CD4-positive, alpha-beta T cell treated with Interleukin-12 subunit alpha and Interleukin-12 subunit beta, for 1 hour (primary cell): ENCODE measurements at regions not wholly inside any gene's neighbourhood (a gene's known extent, or its start where the extent isn't known, plus 50 kb on each side); places are given as distances from the start of the nearest gene placed in this dataset.

ENCODE experiments used
- DNase-seq: peaks from one replicate; pipeline ENCODE4 v3.0.0-alpha.2; 2020

DNA sequence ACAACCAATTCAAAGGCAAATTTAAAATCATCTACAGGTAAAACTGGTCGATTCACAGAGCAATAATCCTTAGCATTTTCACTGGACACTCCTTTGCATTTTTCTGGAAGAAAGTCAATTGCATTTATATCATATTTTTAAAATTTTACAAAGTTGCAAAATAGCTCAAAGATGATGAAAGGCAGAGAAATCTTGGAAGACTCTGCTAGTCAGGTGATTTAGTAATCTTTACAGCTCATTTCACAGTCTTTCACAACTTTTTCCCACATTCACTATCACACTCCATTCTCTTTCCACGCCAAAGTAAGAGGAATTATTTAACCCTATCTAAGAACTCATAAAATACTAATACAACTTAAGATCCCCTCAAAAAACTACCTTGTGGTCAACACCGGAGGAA, 1063.8 kb downstream of the EFNB2 start:
- DNase-seq, result no peak

DNA sequence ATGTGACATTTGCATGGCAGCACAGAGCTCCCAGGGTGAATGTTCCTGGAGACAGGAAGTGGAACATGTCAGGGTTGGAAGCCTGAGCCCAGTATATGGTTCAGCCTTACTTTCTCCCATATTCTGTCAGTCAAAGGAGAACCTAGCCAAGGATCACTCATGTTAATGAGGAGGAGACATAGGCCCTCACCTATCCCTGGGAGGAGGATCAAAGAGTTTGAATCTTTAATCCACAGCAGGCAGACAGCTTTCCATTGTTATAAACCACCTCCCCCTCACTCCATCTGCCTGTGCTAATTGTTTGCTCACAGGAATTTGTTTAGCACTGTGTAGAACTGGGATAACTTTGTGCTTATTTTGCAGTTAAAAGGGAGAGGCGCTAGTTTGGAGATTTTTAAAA, 1069.1 kb downstream of the EFNB2 start:
- DNase-seq, result no peak

DNA sequence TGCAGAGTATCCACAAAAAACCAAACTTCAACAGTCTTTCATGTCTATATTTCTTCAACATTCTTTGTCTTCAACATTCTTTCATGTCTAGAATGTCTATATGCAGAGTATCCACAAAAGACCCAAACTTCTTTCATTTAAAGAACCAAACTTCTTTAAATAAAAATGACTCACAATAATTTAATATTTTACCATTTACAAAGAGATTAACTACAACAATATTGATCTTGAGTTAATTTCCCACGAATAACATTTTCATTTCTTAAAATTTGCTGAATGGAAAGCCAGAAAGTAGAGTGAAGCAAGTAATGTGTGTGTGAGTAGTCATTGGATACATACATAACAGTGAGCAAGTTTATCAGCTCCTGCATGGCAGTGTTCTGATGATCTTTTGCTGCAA, 1069.7 kb downstream of the EFNB2 start, which contains the start of gene DAOA:
Gene DAOA, plus strand, starts transcription at position 301 of the 400 bp plus-strand sequence.
- DNase-seq, result no peak

DNA sequence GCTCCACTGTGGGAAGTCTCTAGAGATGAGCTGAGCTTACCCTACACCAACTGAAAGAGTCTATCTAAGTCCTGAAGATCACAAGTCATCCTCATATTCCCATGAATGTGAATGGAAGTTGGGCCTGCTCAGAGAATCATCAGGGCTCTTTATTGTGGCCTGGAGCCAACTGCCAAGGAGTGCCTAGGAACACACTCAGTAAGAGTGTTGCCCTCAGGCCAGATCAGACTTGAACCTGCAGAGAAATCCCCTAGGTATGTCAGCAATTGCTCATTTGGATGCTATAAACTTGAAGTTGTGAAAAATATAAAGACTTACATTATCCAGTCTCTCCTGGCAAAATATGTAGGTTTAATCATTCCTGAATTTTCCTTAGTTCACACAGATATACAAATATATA, 1070.2 kb downstream of the EFNB2 start:
- DNase-seq, result no peak

DNA sequence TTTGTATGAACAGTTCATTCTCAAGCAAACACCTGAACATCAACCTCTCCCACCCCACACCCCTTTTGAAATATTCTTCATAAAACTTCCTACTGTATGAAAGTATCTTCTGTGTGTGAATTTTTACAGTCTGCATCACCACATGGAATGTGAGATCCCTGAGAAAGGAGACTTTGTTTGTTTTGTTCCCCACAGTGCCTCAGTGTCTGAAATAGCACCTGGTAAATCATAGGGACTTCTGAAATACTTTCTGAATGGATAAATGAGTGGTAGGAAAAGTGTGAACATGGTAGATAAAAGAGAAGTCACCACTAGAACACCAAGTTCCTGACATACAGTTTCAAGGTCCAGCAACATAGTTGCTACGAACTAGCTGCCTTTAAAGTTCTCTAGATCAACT, 1071.2 kb downstream of the EFNB2 start:
- no peak for DNase-seq

DNA sequence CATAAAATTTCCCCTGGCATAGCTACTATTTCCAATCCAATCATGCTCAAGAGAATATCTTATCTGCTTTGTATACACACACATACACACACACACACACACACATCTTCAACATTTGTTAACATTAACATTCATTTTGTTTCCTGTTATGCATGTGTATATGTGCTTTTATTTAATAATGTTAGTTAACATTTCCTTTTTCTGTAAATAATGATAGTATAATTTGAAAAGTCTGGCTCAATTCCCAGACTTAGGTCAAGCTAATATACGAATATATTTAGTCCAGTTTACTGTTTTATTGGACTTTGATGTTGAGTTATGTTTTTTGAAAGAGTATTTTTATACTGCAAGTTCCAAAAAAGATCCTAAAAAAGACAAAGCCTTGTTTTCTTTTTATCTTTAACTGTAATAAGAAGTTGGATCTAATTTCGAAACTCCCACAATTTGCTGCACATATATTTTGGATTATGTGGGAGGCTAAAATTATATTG, 1072.4 kb downstream of the EFNB2 start:
- no peak for DNase-seq

DNA sequence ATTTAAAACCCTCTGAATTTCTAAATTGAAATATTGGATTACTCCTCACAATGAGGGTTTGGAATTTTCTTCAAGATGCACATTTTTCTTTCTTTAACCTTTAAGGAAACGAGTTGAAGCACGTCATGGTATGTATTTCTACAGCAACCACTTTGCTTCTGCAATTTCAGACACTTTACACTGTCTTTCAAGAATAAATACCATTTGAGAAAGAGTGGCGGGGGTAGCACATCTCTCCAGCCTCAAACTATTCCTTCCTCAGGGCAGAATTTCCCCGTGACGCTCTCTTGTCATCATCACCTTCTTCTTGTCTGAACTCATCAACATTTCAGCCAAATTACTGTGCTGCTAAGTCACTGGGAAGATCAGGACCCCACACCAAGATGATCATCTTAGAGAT, 1073.4 kb downstream of the EFNB2 start:
- no peak for DNase-seq

DNA sequence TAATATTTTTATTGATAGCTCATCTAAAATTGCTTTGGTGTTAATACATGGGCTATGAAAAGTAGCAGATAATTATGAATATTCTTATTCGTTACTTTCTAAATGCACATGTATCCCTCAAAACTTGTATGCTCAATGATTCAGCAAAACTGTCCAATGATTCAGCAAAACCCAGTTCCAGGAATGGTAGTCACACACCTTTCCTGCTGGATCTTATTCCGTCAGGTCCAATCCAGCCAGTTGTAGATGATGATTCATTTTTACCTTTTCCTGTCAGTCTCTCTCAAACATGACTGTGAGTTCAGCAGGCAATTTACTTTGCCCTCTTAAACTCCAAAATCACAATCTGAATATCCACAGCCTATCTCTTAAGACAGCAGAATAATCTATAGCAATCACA, 1082.6 kb downstream of the EFNB2 start:
- no peak for DNase-seq

DNA sequence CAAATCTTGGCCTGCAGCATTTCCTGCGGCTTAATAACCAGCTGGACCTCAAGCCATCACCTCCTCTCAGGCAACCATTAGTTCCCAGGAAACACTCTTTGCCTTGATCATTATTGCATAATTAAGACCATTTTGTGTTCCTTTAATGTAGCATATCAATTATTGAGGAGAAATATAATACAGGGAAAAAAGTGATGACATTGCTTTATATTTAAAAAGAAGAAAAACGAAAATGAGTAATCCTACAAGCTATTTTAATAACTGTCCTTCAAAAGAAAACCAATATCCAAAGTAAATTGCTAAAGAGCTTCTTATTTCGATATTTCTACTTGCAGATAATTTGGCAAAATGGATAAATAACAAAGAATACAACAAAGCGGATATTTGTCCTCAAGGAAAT, 1084.7 kb downstream of the EFNB2 start:
- DNase-seq, result no peak

DNA sequence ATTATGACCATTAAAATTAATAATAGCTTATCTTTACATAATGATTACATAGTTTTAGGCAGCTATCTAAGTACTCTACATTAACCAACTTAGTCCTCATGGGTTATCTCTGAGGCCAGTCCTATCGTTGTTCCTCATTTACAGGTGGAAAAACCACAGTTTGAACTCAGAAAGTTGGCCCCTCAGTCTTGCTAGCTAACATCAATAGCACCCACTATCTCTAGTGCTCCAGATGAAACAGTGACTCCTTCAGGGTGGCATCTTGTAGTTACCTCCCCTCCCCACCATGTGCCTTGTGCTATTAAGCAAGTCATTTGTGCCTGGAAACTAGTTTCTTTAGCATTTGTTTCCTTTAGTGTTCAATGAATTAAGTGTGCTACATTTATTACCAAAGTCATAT, 1086.7 kb downstream of the EFNB2 start:
- no peak for DNase-seq

DNA sequence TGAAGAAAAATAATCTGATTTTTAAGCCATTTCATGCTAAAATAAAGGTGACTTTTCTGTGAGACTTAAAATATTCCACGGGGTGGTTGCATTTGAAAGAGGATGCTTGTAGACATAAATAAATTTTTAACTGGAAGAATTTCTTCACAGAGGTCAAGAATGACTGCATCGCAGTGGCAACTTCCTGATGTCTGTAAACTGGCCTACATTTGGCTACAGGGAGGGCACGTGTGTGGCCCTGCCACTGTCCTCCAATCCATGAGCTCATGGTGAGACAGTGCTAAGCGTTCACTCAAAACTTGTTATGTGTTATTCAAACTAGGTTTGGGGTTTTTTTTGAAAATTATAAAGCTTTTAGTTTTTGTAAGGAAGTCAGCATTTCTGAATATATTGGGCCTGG, 1089.3 kb downstream of the EFNB2 start:
- DNase-seq, result no peak

DNA sequence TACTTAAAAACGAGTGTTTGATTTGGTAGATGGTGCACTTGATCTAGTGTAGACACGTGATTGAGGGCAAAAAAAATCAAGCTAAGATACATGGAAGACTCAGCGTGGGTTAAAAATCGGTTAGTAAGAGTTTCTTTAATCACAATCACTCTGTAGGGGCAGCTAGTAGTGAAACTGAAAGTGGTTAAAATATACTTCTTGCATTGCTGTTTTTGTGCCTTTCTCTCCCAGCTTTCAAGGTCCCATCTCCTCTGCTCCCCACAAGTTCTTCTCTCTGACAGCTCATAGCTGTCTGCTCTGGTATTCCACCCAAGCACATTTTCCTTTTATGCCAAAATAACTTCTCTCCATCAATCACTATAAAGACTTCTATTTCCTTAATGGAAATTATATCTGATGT, 1089.7 kb downstream of the EFNB2 start:
- DNase-seq, result no peak

DNA sequence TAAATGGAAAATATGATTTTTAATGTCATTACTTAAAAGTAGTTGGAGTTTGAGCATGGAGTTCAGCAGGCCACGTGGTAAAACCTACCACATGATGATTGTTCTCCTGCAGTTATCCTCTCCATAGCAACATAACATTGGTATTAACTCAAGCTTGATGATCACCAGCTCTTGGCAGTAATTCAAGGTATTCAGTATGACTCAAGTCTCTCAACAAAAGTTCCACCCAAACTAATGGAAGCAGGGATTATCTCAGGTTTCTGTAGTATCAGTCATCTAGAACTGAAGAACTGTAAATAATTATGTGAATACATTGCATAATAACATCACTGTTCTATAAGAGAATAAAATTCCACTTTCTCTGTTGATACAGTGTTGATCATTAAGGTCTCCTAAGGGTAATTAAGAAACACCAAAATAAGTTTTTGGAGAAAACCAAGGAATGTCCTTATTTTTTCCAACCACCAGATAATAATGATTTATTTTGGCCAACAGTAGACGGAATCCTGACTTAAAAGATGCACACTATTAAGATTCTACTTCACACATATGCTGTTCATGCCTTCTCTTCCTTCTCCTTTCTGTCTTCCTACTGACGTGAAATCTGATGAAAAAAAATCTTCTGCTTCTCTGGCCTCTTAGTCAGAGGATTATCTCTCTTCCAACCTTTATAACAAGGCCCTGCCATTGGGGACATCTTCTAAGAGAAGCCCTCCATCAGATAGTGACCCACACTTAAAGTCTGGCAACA, 1092.3 kb downstream of the EFNB2 start:
- DNase-seq, result no peak

DNA sequence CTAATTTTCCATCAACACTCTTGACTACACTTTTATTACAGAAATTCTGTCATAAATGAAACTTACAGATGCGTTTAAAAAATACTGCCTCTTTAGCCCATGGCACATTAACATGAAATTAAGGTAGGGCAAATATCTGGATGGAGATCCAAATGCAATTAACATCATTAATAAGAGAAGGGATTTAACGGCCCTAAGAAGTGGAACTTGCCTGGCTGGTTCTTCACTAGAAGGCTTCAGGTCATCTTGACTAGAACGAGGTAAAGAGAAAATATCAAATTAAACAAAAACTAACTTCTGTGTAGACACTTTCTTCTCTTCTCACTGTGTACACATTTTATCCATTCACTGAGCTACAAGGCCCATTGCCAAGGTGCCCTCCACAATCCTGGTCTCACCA, 1093.4 kb downstream of the EFNB2 start:
- no peak for DNase-seq

DNA sequence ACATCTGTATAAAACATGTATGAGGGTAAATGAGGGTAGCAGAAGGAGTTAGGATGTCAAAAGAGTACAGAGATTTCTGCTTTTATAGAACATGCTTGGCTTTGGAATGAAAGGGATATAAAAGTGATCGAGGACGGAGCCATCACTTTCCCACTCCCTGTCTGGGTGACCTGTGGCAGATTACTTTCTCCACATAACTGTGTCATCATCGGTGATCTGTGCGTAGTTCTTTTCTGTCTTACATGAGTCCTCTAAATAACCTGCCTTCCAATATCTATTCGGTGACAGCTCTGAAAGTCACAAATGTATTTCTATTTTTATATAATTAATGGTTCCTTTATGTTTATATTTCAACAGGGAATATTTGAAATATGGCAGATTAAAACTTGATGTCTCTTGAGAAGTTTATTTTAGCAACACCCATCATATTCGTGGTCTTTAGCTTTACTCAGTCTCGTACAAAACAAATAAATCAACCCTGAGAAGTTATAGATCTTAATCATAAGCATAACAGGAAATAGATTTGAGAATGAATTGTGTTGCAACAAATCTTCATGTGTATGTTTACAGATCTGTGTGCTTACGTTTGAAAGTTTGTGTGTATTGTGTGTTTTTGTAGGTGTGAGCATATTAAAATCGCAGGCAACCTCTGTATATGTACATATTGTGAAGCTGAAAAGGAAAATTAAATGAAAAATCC, 1094.3 kb downstream of the EFNB2 start:
- DNase-seq, result no peak

DNA sequence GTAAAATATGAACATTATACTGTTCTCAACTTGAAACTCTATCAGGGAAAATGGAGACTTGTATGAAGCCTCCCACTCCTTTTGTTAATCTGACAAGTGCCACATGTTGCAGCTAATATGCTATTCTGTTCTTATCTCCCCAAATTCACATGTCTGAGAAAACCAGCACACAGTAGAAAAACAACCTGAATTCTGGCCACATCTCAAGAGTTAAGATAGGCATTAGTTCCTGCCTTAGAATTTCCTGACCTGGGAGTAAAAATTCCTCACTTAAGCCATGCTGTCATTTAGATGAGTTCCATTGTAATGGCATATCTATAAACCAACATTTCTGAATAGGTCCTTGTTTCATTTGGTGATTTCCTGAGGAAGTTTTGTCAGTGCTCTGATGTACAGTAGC, 1098.5 kb downstream of the EFNB2 start:
- DNase-seq, result no peak

DNA sequence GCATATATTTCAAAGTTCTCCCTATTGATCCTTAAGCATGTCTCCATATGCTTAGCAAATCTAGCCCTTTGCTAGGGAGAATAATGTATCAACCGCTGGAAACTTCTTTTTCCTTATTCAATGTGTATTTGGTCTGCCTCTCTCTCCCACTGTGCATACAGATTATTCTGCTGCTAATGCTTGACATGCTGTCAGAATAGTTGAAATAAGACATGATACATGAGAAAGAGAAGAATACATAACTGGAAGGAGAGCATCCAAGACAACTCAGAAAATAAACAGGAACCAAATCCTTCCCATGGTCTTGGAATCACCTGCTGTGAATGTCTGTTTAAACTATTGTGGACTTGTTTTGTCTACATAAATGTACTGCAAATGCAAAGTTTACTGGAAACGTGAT, 1103.0 kb downstream of the EFNB2 start:
- DNase-seq, result no peak

DNA sequence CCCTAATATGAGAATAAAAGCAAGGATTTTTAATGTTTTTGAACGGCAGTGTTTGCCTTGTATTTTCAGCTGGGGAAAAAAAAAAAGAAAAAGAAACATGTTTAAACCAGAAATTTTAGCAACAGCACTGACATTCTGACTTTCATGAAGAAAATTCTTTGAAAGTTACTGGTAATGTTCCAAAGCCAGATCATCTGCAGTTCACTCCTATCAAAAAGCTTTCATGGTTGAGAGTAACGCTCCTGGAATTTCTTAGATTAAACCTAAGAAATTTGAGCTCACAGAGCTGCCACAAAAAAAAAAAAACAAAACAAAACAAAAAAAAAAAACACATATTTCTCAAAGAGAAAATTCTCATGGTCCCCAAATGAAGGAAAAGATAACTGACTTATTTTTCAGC, 1106.7 kb downstream of the EFNB2 start:
- no peak for DNase-seq

DNA sequence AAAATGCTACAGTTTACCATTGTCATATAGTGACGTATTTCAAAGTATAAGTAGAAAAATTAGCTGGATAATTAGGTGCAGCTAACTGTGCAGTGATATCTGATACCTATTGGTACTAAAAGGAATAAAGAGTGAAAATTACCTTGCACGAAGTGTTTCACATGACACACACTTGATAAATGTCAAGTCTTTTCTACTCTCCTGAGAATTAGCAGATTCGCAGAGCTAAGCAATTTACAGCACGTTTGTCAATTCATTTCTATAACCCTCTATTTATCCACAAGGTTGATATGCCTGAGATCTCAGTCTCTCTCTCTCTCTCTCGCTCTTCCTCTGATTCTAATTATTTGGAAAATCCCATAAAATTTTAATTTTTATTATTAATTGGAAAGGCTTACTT, 1109.0 kb downstream of the EFNB2 start:
- no peak for DNase-seq

DNA sequence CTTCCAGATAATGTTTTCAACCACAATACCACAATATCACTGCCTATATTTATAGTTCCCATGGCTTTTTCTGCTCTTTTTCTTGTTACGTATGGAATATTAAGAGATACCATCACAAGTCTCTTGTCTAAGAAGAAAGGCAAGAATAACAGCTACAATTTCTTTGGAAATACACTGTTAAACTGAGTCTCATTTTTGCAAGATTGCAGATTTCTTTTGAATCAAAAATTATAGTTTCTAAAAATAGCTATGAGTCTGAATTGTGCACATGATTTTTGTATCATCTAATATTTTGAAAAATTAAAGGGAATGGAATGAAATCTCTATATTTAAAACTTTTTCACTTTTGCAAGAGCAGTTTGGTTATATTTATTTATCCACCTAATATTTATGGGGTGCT, 1120.8 kb downstream of the EFNB2 start:
- no peak for DNase-seq

DNA sequence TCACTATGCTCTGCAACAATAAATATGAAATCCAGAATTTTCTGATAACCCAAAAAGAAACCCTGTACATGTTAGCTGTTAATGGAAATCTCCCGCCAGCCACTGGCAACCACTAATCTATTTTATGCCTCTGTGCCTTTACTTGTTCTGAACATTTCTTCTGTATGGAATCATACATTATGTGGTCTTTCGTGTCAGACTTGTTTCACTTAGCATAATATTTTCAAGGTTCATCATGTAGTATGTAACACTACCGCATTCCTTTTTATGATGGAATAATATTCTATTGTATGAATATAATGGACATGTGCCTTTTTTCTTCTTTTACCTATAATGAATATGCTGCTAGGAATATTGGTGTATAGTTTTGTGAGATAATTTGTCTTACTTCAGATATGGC, 1123.3 kb downstream of the EFNB2 start:
- DNase-seq, result no peak

DNA sequence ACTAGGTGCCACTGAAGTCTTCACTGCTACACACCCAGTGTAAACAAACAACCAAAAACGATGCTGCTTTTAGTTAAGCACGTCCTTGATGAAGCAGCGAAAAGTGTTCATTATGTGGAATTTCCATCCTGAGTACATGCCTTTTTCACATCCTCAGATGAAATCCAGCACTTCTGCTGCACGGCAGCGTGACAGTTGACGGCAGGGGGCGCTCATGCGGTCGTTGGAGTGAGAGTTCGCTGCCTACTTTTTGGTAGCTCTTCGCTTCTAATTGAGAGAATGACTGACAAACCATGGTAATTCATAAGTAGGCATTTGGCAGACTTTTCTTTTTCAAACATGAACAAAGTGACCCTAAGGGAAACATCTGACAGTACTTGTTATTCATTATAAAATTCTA, 1124.9 kb downstream of the EFNB2 start:
- peak; percentile 4 for DNase-seq

DNA sequence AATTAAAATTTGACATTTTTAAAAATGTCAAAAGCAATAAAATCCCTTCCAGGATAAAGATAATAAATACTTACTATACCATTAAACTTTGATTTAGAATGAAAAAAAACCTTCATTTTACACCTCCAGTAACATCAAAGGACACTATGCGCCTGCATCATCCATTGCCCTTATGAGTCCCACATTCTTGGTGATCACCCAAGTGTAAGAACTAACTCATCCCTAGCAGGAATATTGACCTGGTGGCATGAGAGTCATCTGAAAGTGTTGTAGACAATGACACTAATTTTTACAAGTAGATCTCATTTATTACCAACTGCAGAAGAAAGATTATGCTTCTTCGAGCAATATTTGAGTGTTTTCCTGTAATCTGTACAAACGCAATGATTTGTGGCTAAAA, 1128.9 kb downstream of the EFNB2 start:
- no peak for DNase-seq

DNA sequence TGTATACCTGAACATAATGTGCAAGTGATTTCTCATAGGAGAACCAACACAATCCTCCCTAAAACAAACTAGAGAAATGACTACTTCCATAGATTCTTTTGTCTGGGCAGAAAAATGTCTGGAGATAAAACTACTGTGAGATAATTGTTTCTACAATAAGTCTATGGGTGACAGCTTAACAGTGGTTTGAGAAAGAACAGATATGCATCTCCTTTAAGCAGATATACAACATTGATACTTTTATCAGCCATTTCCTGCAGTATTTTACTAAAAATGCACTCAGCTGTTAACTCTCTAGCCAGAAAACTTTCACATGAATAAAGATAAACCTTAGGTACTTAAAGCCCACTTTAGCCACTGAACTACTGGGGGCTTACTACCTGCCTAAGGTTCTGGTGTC, 1132.4 kb downstream of the EFNB2 start:
- no peak for DNase-seq

DNA sequence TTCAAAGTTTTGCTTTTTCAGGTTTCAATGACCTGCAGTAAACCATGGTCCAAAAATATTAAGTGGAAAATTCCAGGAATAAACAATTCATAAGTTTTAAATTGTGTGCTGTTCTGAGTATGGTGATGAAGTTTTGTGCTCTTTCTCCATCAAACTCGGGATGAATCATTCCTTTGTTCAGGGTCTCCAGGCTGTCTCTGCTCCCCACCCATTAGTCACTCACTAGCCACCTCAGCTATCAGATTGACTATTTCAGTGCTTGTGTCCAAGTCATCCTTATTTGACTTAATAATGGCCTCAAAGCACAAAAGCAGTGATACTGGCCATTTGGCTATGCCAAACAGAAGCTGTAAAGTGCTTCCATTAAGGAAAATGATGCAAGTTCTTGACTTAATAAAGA, 1140.4 kb downstream of the EFNB2 start:
- DNase-seq, result no peak
